ENCODE measurements at regions not wholly inside any gene's neighbourhood (a gene's known extent, or its start where the extent isn't known, plus 50 kb on each side); places are given as distances from the start of the nearest gene placed in this dataset.

- TF ChIP-seq CTCF (IDR thresholded peaks at IDR 0.05; ENCODE audit: low read depth, low read length, poor library complexity, severe bottlenecking) (no peak), EZH2phosphoT487 (IDR thresholded peaks at IDR 0.05; ENCODE audit: borderline replicate concordance, low read length) (no peak)
Measured at GRCh38 chr2:129468879-129469278, 510.6 kb upstream of the RAB6C start.

Data from DOHH2 (cell line).